Activated CD4-positive, CD25-positive, alpha-beta regulatory T cell treated with anti-CD3 and anti-CD28 coated beads, Interleukin-2, amount 50 U/mL, for 24 hours (primary cell): ENCODE measurements at regions not wholly inside any gene's neighbourhood (a gene's known extent, or its start where the extent isn't known, plus 50 kb on each side); places are given as distances from the start of the nearest gene placed in this dataset.

Experiments used
- ATAC-seq, 2 donors: fragments of 150-1000 bp; cut with Tn5 transposase; one replicate each; pipeline ENCODE4 v1.10.0; 2021; ENCODE audit warnings: mild to moderate bottlenecking in 1 of 2, moderate library complexity in 1 of 2

DNA sequence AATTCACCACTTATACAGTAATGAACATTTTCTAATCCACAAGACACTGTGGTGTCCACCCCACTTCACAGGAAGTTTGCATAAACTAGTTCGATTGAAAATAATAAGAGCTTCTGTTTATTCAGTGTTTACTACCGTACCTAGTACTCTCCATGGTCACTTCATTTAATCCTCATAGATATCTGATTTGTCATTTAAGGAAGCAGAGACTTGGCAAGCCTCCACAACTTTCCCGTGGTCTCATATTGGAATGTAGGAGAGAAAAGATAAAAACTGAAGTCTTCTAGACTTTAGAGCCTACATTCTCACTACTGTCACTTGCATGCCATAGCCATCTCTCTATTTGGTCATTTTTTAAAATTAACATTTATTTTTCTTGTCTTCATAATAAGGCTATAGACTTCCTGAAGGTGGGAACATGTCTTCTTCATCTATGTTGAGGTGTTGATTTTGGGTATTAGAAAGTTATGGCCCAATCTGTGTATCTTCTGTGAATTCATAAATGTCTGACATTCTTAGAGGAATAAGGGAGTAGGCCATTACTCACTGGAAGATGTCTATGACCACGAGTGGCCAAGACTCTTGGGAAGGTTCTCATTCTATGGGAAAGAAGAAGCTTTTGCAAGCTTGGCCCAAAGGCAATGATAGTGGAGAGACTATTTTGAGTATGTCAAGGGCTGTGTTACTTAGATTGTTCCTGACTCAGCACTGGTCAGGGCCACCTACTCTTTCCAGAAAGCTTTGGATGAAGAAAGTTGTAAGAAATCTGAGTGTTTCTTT, 423.7 kb downstream of the LRIG3 start:
- ATAC-seq = no peak

DNA sequence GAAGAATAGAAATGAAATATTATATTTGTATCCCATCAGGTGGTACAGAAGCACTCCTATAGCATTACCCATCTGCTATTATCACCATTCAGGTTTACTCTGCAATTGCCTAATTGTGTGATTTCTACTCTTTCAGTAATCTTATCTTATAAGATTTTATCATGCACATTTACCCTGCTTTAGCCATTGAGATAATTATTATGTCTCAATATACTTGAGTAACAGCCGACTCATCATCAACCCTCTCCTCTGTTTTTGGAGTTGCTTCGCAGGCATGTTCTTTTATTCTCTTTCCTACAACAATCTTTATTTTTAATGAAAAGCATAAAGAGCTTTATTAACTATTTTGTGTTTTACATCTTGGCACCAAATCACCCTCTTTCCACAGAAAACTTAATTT, 419.9 kb downstream of the LRIG3 start:
- no peak for ATAC-seq

DNA sequence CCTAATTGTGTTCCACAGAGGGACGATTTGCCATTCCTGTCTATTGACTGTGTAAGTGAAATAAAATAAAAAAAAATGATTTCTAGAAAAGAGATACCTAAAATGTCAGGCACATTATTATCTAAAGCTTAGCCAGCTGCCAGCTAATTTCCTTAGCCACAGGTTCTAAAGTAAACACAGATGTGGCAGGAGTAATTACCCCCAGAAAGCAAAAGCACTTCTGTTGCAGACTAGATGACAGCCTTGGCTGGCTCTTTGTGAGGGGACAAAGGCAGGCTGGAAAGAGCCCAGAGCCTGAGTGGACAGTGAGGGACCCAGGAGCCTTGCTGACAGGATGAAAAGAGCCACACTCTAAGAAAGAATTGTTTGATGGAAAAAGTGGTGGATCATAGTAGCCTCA, 418.1 kb downstream of the LRIG3 start:
- no peak for ATAC-seq

DNA sequence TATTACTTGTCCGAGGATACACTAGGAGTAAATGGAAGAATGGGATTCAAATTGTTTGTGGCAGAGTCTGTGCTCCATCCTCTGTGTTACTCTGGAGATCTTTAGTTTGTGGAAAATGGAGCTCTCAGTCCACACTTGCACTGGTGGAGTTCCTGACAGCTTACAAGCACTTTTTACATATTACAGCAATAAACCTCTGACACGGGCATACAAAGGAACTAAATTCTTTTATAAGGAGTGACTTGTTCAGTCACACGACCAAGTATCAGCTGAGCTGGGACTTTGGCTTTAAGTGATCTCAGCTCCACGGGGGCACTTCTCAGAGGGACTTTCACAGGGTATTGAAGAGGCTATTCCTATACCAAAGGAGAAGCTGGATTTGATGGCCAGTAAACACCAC, 417.5 kb downstream of the LRIG3 start:
- no peak for ATAC-seq

DNA sequence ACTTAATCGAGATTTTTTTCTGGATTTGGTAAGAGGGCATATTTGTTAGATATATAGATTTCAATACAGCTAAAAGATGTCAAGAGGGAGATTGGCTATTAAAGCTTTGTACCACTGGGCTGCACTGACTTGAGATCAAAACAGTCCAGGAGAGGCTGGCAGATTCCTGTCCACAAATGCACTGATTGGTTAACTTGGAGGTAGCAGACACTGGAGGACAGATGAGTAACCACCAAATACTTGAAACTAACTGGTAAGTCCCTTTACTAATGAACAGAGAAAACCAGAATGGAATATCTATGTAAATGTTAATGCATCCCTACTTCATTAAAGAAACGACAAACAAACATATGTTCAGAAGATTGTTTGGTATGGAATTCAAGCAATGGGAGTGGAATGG, 416.6 kb downstream of the LRIG3 start:
- no peak for ATAC-seq

DNA sequence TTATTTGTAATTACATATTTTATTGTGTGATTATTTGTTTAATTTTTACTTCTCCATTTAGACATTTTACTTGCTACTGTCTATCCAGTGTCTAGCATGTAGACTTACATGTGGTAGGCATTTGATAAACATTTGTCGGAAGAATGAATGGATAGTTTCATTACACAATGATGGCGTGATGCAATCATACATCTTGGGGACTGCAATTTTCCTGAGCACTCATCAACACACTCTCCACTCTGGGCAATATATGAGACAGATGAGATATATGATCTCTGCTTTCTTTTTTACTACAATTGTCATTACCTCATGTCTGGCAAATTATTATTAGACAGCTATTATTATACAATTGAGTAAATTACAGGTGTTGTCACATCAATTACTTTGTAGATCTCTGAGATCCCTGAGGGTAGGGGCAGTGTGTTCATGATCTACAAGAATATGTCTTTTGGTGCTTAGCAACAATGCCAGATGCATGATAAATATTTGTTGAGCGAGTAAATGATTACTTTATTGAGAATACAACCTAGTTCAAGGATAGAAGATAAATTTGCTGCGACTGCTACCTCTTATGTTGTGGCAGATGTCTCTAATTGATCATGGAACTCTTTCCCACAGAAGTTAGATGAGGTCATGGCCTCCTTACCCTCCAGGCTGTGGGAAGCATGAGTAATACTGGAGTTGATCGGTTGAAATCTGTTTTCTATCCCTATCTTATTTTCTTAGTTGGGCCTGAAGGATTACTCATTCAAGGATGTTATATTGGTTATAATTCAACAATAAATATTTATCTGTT, 416.0 kb downstream of the LRIG3 start:
- no peak for ATAC-seq

DNA sequence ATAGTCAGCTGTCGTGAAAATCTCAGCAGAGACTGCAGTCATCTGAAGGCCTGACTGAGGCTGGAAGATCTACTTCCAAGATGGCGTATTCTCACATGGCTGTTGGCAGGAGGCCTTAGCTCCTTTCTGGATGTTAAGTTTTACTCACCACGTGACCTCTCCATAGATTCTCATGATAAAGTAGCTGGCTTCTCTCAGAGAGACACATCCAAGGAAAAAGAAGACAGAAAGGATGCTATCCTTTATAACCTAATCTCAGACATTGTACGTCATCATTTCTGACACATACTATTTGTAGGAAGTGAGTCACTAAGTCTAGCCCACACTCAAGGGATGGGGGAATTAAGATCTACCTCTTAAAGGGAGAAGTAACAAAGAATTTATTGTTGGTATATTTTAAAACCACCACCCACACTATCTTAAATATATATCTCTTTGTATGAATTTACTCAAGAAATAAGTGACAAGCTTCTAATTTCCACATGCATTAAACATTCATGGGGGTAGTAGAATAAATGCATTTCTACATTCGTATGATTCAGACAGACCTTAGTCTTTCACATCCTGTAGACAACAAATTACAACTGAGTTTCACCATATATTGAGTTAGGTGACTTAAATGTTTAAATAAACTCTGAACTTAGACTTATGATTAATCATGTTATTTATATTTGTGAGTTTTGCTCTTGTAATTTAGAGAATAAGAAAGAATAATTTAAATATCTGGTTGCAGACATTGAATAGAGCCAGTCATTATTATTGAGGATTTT, 411.0 kb downstream of the LRIG3 start:
- ATAC-seq = no peak

DNA sequence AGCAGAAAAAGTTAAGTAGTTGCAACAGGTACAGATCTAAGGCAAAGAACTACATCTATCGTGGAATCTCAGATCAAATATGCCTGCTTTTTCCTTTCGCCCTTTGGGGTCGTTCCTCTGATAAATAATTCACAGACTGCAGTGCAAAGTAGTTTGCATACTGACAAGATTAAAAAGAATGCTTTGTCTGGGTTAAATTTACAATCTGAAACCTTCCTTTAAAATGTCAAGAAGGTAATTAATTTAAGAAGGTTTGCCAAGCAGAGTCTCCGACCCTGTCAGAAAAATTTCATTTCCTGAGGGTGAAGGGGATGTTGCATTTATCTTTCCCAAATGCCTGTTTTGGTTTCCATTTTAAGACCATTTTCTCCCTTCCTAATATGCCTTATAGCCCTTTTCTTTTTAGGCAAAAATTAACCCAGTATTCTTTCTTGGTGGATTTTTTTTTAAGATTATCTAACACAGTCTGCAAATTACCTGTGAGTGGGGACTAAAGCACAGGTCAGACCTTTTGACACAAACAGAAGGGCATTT, 406.9 kb downstream of the LRIG3 start:
- ATAC-seq = no peak

DNA sequence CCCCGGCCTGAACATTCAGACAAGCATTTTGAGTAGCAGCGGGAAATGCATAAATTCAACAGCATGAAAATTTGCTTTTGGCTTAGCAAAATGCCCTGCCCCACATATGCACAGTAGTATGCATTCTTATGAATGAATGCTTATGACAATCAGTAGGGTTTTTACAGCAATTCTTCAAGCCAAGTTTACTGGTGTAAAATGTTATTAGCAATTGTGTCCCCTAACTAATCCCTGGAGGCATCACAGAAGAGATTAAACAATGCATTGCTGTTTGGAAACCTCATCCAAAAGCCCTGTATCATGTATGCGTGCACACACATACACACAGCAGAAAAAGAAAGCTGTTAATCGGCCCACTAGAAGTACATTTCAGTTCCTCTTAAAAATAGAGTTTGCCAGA, 406.5 kb downstream of the LRIG3 start:
- no peak for ATAC-seq

DNA sequence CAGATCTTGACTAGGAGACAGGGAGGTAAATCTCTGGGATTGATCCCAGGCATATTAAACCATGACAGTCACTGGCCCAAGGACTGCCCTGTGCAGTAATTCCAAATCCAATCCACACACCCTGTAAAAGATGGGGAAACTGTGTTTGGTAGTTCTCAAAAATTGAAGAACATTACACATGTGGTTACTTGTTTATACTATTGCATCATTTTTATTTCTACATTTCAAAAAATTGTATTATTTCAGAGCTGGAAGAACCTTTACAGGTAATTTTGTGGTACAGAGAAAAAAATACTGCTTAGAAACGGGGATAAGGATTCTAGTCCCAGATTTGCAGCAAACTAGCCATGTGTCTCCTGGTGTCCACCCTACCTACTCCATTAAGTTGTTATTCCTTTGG, 400.5 kb downstream of the LRIG3 start:
- ATAC-seq = no peak

DNA sequence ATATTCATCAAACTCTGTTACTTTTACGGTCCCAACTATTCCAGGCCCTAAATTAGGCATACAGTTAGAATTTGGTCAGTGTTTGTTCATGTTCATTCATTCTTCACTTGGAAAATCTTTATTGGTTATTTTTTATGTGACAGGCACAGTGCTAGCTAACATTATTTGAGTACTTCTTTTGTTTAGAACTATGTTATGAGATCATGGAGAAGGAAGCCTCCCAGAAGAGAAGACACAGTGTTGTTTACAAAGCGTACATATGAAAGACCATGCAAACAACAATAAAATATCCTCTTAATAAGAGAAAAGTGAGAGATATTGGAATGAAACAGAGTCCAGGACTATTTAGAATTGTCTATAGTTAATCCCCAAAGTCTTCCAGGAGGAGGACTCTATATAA, 399.2 kb downstream of the LRIG3 start:
- ATAC-seq = no peak

DNA sequence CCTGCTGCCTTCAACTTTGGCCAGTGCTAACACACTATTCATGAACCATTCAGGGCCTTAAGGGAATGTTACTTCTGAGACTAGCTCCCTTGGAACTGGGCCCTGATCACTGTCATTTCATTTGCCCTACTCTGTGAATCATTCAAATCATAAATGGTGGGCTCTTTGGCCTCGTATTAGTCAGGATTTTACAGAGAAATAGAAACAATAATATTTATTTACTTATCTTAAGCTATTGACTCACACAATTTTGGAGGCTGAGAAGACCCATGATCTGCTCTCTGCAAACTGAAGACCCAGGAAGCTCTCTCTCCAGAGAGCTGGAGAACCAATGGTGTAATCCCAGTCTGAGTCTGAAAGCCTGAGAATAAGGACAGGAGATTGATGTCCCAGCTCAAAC, 398.5 kb downstream of the LRIG3 start:
- ATAC-seq = no peak

DNA sequence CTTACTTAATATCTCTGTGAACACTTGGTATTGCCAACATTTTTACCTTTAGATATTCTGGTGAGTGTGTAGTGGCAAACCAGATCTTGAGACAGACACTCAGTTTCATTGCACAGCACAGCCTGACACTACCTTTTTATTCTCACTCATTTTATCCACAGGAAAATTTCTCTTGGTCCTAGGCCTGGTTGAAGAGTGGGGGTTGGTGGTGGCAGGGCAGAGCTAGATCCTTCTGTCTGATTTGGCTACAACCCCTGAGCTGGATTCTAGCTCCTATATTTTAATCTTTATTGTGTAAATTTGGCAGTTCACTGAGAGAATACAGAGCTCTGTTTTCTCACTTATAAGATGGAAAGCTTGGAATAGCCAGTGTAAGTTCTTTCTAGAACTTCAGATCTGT, 396.9 kb downstream of the LRIG3 start:
- no peak for ATAC-seq

DNA sequence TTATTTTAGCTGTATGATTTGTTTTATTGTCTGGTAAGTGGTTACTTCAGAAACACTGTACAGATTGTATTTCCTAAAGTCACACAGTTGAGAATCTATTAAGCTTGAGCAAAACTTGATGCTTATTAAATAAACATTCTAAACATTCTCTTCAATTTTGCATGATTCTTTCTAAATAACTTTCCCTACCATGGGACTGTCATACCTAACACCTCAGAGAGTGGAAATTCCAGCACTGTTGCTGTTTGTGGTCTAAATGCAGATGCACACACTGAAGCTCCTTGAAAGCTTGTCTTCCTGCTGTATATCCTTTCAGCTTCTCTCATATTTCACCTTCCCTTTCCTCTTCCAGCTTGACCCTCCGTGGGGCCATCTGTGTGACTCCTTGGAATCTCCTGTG, 392.0 kb downstream of the LRIG3 start:
- no peak for ATAC-seq

DNA sequence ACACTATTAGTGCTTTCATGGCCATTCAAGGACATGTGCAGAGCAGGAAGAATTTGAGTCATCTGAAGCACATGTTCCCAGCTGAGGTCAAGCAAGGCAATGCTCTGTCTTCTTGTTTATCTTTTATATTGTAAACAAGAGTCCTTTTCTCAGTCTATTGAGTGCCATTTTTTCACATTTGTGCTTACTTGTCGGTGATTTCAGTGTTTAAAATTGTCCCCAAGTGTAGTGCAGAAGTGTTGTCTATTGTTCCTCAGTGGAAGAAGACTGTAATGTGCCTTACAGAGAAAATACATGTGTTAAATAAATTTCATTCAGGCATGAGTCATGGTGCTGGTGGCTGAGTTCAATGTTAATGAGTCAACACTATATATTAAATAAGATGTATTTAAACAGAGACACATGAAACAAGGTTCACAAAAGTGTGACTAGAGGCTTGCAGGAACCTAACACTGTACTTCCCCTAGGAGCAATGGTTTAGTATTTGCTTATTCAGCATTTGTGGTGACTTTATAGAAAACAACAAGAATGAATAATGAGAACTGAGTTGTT, 391.1 kb downstream of the LRIG3 start:
- ATAC-seq = no peak

DNA sequence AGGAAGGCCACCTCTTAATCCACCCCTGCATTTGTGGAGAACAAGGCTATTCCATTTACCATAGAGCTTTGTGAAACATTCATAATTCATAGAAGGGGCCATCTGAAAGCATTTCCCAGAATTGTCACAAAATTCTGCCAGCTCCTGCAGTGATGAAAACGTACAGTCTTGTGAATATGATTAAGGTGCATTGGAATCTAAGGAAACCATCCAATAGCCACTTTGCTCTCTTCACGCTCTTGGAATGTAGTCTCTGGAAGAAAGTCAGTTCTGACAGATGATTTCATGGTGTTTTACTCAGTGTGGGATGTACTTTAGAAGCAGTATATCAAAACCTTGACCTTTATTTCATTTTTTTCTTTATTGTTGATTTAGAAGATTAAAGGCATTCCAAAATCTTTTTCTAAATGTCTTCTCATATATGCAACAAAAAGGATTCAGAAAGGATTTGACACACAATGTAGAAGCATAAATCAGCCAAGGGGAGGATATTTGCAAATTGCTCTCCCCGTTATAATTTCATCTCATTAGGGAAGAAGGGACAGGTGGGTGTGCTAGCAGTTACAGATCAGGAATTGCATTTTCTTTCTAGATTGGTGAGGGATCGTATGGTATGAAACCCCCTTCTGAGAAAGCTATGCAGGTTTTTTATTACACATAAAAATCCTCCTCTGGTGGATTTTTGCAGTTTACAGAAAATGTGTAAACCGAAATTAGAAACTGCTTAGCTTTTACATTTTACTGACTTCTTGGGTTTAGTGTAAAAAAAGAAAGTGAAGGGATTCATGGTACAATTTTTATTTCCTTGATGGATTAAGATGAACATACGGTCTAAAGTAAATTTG, 390.2 kb downstream of the LRIG3 start:
- no peak for ATAC-seq

DNA sequence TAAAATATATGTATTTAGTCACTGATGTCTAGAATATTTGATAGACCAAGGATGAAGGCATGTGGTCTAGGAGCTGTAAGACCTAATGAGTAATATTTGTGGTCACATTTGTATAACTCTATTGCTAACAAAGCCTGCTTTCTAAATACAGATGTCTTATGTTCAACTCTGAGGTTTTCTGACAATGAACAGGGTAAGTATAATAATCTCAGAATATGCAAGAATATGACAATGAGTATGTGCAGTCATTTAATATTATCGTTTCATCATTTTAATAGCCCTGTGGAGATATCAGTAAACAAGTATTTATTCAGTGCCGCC, 389.6 kb downstream of the LRIG3 start:
- no peak for ATAC-seq

DNA sequence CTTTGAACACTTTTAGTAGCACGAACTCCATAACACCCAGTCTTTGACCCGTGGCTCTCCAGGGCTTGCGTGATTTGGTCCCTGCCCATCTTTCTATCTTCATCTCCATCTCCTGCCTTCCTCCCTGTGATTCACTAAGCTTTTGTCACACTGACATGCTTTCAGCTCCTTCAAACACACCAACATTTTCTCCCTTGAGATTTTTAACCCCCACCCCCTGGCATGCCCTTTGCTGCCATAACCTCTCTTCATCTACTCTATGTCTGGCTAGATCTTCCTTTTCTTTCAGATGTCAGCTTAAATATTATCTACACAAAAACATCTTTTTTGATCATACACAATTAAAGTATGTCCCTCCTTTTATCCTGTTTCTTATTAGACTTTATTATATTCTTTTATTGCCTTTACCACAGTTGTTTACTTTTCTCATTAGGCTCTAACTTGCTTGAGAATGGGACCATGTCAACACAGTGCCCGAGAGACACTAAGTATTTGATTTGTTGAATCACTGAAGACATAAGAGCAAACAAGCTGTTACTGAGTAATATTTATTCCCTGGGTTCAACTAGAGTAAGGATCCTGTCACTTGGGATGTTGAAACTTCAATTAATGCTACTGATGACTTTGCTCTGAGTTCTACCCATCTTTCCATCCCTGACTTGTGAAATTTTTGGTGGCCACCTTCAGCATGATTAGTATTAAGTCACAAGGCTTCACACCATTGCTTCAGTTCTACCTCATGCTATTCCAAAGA, 387.3 kb downstream of the LRIG3 start:
- ATAC-seq = no peak

DNA sequence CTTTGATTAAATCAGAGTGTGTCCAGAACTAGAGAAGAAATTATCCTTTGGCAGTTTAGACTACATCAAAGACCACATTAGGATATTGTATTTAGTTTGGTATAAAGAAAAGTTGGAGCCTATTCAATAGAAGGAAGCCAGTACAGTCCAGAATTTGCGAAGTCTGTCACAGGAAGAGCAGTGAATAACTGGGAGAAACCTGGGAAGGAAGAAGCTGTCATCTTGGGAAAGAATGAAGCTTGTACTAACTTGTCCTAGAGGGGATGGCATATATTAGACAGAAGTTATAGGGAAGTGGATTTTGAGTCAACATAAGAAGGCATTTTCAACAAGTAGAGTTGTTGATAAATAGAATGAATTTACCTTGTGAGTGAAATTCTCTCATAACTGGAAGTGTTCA, 386.7 kb downstream of the LRIG3 start:
- ATAC-seq = no peak

DNA sequence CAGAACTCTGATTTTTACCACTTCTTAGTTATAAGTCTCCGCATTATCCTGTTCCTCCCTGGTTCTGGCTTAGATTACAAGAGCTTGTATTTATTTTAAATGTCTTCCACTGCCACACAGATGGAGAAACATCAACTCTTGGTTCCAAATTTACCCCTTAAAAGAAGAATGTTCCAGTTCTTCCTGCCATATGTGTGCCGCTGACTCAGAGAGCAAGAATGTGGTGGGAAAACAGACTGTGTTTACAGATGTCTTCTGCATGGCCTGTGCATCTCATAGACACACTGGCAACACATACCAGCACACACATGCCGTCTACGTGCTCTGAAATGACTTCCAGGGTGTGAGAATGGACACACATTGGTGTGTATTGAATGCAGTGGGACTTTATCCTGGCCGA, 383.0 kb downstream of the LRIG3 start:
- ATAC-seq = no peak

DNA sequence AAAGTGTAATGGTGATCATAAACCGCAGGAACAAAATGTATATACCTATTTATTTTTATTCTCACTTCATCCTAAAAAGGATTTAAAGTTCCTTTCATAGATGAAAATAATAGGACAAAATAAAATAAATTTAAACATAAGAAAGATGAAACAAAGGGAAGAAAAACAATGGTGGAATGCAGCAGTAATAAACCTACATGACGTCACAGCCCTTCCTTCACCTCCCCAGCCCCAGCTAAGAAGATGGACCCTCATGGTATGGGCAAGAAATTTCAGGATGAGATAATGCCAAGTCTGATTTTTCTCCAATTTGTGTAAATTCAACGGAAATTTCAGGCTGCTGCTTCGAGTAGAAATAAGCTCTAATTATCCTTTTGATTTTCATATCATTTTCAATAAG, 381.0 kb downstream of the LRIG3 start:
- no peak for ATAC-seq
